Calu3 (cell line): ENCODE measurements at regions not wholly inside any gene's neighbourhood (a gene's known extent, or its start where the extent isn't known, plus 50 kb on each side); places are given as distances from the start of the nearest gene placed in this dataset.

Experiments used
- BruUV-seq: library from RNA; stranded (reverse); fragments of 400-500 nt; replicated peaks from 2 replicates; lab custom pipeline; 2021; lab: Mats Ljungman, UMichigan
- CTCF ChIA-PET: fragments of 300-600 bp; sonication (Branson Sonifier 250); formaldehyde crosslinking; loops from one replicate; lab custom pipeline; 2022; ENCODE audit warnings: antibody characterized with exemption; lab: Charles Lee
- DNase-seq: peaks from one replicate; pipeline ENCODE4 v3.0.0; 2022
- H3K27ac Mint-ChIP-seq: one replicate; pipeline ENCODE4 v1.8.0; 2022; ENCODE audit warnings: mixed read lengths; ENCODE audit not compliant: unreplicated experiment
- H3K27me3 Mint-ChIP-seq: one replicate; pipeline ENCODE4 v1.8.0; 2022; ENCODE audit warnings: mixed read lengths; ENCODE audit not compliant: unreplicated experiment
- H3K36me3 Mint-ChIP-seq: one replicate; pipeline ENCODE4 v1.8.0; 2022; ENCODE audit warnings: mild to moderate bottlenecking, moderate library complexity, mixed read lengths; ENCODE audit not compliant: insufficient read depth, unreplicated experiment
- H3K4me1 Mint-ChIP-seq: one replicate; pipeline ENCODE4 v1.8.0; 2022; ENCODE audit warnings: mild to moderate bottlenecking, low read depth, mixed read lengths; ENCODE audit not compliant: unreplicated experiment
- H3K4me3 Mint-ChIP-seq: one replicate; pipeline ENCODE4 v1.8.0; 2022; ENCODE audit warnings: mild to moderate bottlenecking, low read depth, moderate library complexity, mixed read lengths; ENCODE audit not compliant: unreplicated experiment
- H3K9me3 Mint-ChIP-seq: one replicate; pipeline ENCODE4 v1.8.0; 2022; ENCODE audit warnings: low read depth, mixed read lengths; ENCODE audit not compliant: unreplicated experiment
- CTCF ChIP-seq: fragments of 200-600 bp; IDR thresholded peaks from one replicate; pipeline ENCODE4 v1.8.0; 2022; ENCODE audit warnings: antibody characterized with exemption; ENCODE audit not compliant: unreplicated experiment
- intact Hi-C: fragments of 100-400 bp; cut with micrococcal nuclease; formaldehyde crosslinking; loops from one replicate; pipeline ENCODE4 v1.10.0; 2022; ENCODE audit not compliant: unreplicated experiment

GRCh38 chr4:82076809-82077208 lies 297.0 kb downstream of the HNRNPD start:
- Mint-ChIP-seq H3K27me3 (no peaks in the 10 kb centered on the region), H3K27ac (no peak overlapping the region), H3K4me3 (no peak overlapping the region), H3K9me3 (no peaks in the 10 kb centered on the region), H3K36me3 (no peaks in the 10 kb centered on the region), H3K4me1 (no peaks in the 10 kb centered on the region)
- no peak for TF ChIP-seq CTCF
- CTCF ChIA-PET = no interaction called here
- no TSS peak for BruUV-seq
- intact Hi-C loops = no loop called here
- no peak for DNase-seq

- DNase-seq = no peak
- CTCF ChIA-PET = no interaction called here
- Mint-ChIP-seq H3K27ac (no peak overlapping the region), H3K9me3 (no peaks in the 10 kb centered on the region), H3K4me1 (no peaks in the 10 kb centered on the region), H3K27me3 (no peaks in the 10 kb centered on the region), H3K4me3 (no peak overlapping the region), H3K36me3 (no peaks in the 10 kb centered on the region)
- no peak for TF ChIP-seq CTCF
- intact Hi-C loops = no loop called here
- no TSS peak for BruUV-seq
These were observed 297.4 kb downstream of the HNRNPD start for GRCh38 chr4:82076359-82076758.

- Mint-ChIP-seq H3K4me3 (no peak overlapping the region), H3K27me3 (no peaks in the 10 kb centered on the region), H3K9me3 (no peaks in the 10 kb centered on the region), H3K36me3 (no peaks in the 10 kb centered on the region), H3K4me1 (no peaks in the 10 kb centered on the region), H3K27ac (no peak overlapping the region)
- no peak for DNase-seq
- BruUV-seq = no TSS peak
- CTCF ChIA-PET = no interaction called here
- no peak for TF ChIP-seq CTCF
- intact Hi-C loops = no loop called here
These were observed 301.8 kb downstream of the HNRNPD start for GRCh38 chr4:82071951-82072350.

GRCh38 chr4:82069883-82070638 lies 303.7 kb downstream of the HNRNPD start:
- BruUV-seq = no TSS peak
- CTCF ChIA-PET = no interaction called here
- Mint-ChIP-seq H3K27me3 (no peaks in the 10 kb centered on the region), H3K9me3 (no peaks in the 10 kb centered on the region), H3K4me3 (no peak overlapping the region), H3K4me1 (no peaks in the 10 kb centered on the region), H3K27ac (no peak overlapping the region), H3K36me3 (no peaks in the 10 kb centered on the region)
- TF ChIP-seq CTCF = no peak
- DNase-seq = no peak
- intact Hi-C loops = no loop called here
